SKM-1 (cell line): ENCODE measurements at regions not wholly inside any gene's neighbourhood (a gene's known extent, or its start where the extent isn't known, plus 50 kb on each side); places are given as distances from the start of the nearest gene placed in this dataset.

Experiments used
- DNase-seq: peaks from one replicate; lab custom pipeline; 2025; ENCODE audit not compliant: unreplicated experiment; lab: John Stamatoyannopoulos, UW

- no peak for DNase-seq
Measured at GRCh38 chr12:65596514-65597091, 227.7 kb upstream of the HMGA2 start.

- no peak for DNase-seq
Measured at GRCh38 chr12:65597527-65597926, 226.8 kb upstream of the HMGA2 start.

GRCh38 chr12:65598688-65599087 lies 225.6 kb upstream of the HMGA2 start:
- no peak for DNase-seq

GRCh38 chr12:65602253-65602609 lies 222.1 kb upstream of the HMGA2 start:
- no peak for DNase-seq

GRCh38 chr12:65602610-65603295 lies 221.5 kb upstream of the HMGA2 start:
- no peak for DNase-seq

GRCh38 chr12:65603438-65604351 lies 220.6 kb upstream of the HMGA2 start:
- DNase-seq = no peak

GRCh38 chr12:65605019-65605418 lies 219.3 kb upstream of the HMGA2 start:
- DNase-seq = no peak

GRCh38 chr12:65606008-65606766 lies 218.1 kb upstream of the HMGA2 start:
- DNase-seq = no peak

GRCh38 chr12:65607401-65607841 lies 216.9 kb upstream of the HMGA2 start:
- no peak for DNase-seq

- DNase-seq = no peak
Measured at GRCh38 chr12:65608319-65608916, 215.9 kb upstream of the HMGA2 start.

- DNase-seq = no peak
Measured at GRCh38 chr12:65609359-65609771, 214.9 kb upstream of the HMGA2 start.

- DNase-seq = no peak
Measured at GRCh38 chr12:65611396-65611795, 212.9 kb upstream of the HMGA2 start.

GRCh38 chr12:65612440-65612839 lies 211.8 kb upstream of the HMGA2 start:
- no peak for DNase-seq

- no peak for DNase-seq
Measured at GRCh38 chr12:65613692-65614091, 210.6 kb upstream of the HMGA2 start.

GRCh38 chr12:65614259-65614889 lies 209.9 kb upstream of the HMGA2 start:
- DNase-seq = no peak

- no peak for DNase-seq
Measured at GRCh38 chr12:65615118-65615517, 209.2 kb upstream of the HMGA2 start.

- DNase-seq = no peak
Measured at GRCh38 chr12:65616022-65616421, 208.3 kb upstream of the HMGA2 start.

- DNase-seq = no peak
Measured at GRCh38 chr12:65618588-65618987, 205.7 kb upstream of the HMGA2 start.

GRCh38 chr12:65619018-65619417 lies 205.3 kb upstream of the HMGA2 start:
- no peak for DNase-seq

- DNase-seq = no peak
Measured at GRCh38 chr12:65620046-65620445, 204.2 kb upstream of the HMGA2 start.
